ENCODE measurements at regions not wholly inside any gene's neighbourhood (a gene's known extent, or its start where the extent isn't known, plus 50 kb on each side); places are given as distances from the start of the nearest gene placed in this dataset.

- no peaks in the 10 kb centered on the region for H3K27me3 Mint-ChIP-seq
- no peak overlapping the region for H3K27ac Mint-ChIP-seq
- Histone ChIP-seq H3K27me3 (ENCODE audit: control insufficient read depth in 2 of 2, insufficient read depth in 2 of 2, low read length in 2 of 2) (no peaks in the 10 kb centered on the region), H3K4me1 (ENCODE audit: control insufficient read depth in 2 of 2, insufficient read depth in 2 of 2, low read length in 2 of 2) (no peaks in the 10 kb centered on the region), H3K27ac (ENCODE audit: low read depth, low read length) (no peak overlapping the region), H3K4me3 (ENCODE audit: low read length) (no peak overlapping the region), H3K9me3 (ENCODE audit: control insufficient read depth in 2 of 3, low read length in 3 of 3) (peaks cover 0 to 4% (median 0%) of the 10 kb centered on the region in 3 experiments), H3K36me3 (ENCODE audit: control insufficient read depth in 2 of 3, insufficient read depth in 3 of 3, low read length in 3 of 3) (no peaks in the 10 kb centered on the region)
- no peak for DNase-seq
- peaks cover 0 to 10% (median 0%) of the 10 kb centered on the region in 7 donors for H3K4me1 Mint-ChIP-seq
- CTCF ChIA-PET = no interaction called here
- POLR2A ChIA-PET = no interaction called here
- no peak for ATAC-seq
- no peak overlapping the region for H3K4me3 Mint-ChIP-seq
- H3K9me3 Mint-ChIP-seq = peaks cover 0 to 10% (median 0%) of the 10 kb centered on the region in 11 donors
- intact Hi-C loops (cut with micrococcal nuclease) = no loop called here
- H3K36me3 Mint-ChIP-seq = no peaks in the 10 kb centered on the region
These were observed 115.6 kb upstream of the HDAC4 start for GRCh38 chr2:239516286-239516953.

- Mint-ChIP-seq H3K36me3 (no peaks in the 10 kb centered on the region), H3K27me3 (no peaks in the 10 kb centered on the region), H3K4me3 (no peak overlapping the region), H3K9me3 (peaks cover 0 to 10% (median 0%) of the 10 kb centered on the region in 11 donors), H3K27ac (peak overlapping the region in 1 of 9 donors; percentile 54), H3K4me1 (peaks cover 0 to 10% (median 0%) of the 10 kb centered on the region in 7 donors)
- ChIA-PET CTCF (no interaction called here), POLR2A (no interaction called here)
- intact Hi-C loops (cut with micrococcal nuclease) = no loop called here
- DNase-seq (no peak), ATAC-seq (no peak)
- H3K36me3 ChIP-seq (ENCODE audit: control insufficient read depth in 2 of 3, insufficient read depth in 3 of 3, low read length in 3 of 3) = no peaks in the 10 kb centered on the region
- H3K4me1 ChIP-seq (ENCODE audit: control insufficient read depth in 2 of 2, insufficient read depth in 2 of 2, low read length in 2 of 2) = no peaks in the 10 kb centered on the region
- no peaks in the 10 kb centered on the region for H3K27me3 ChIP-seq (ENCODE audit: control insufficient read depth in 2 of 2, insufficient read depth in 2 of 2, low read length in 2 of 2)
- H3K27ac ChIP-seq (ENCODE audit: low read depth, low read length) = no peak overlapping the region
- peaks cover 0 to 4% (median 0%) of the 10 kb centered on the region in 3 experiments for H3K9me3 ChIP-seq (ENCODE audit: control insufficient read depth in 2 of 3, low read length in 3 of 3)
- no peak overlapping the region for H3K4me3 ChIP-seq (ENCODE audit: low read length)
These were observed 114.1 kb upstream of the HDAC4 start for GRCh38 chr2:239514754-239515530.

GRCh38 chr2:239512054-239512453 is 111.2 kb upstream of the HDAC4 start:
- H3K4me3 Mint-ChIP-seq = no peak overlapping the region
- no peaks in the 10 kb centered on the region for H3K36me3 Mint-ChIP-seq
- Histone ChIP-seq H3K4me1 (ENCODE audit: control insufficient read depth in 2 of 2, insufficient read depth in 2 of 2, low read length in 2 of 2) (no peaks in the 10 kb centered on the region), H3K9me3 (ENCODE audit: control insufficient read depth in 2 of 3, low read length in 3 of 3) (peaks cover 0 to 4% (median 0%) of the 10 kb centered on the region in 3 experiments), H3K27ac (ENCODE audit: low read depth, low read length) (no peak overlapping the region), H3K4me3 (ENCODE audit: low read length) (no peak overlapping the region), H3K36me3 (ENCODE audit: control insufficient read depth in 2 of 3, insufficient read depth in 3 of 3, low read length in 3 of 3) (no peaks in the 10 kb centered on the region), H3K27me3 (ENCODE audit: control insufficient read depth in 2 of 2, insufficient read depth in 2 of 2, low read length in 2 of 2) (no peaks in the 10 kb centered on the region)
- ChIA-PET POLR2A (no interaction called here), CTCF (no interaction called here)
- peaks cover 0 to 6% (median 0%) of the 10 kb centered on the region in 7 donors for H3K4me1 Mint-ChIP-seq
- H3K27ac Mint-ChIP-seq = no peak overlapping the region
- H3K27me3 Mint-ChIP-seq = no peaks in the 10 kb centered on the region
- ATAC-seq = no peak
- intact Hi-C loops (cut with micrococcal nuclease) = no loop called here
- H3K9me3 Mint-ChIP-seq = peaks cover 0 to 10% (median 0%) of the 10 kb centered on the region in 11 donors
- no peak for DNase-seq

GRCh38 chr2:239509373-239510143 is 108.7 kb upstream of the HDAC4 start:
- H3K27ac Mint-ChIP-seq = no peak overlapping the region

GRCh38 chr2:239508261-239508660 is 107.4 kb upstream of the HDAC4 start:
- intact Hi-C loops (cut with micrococcal nuclease) = no loop called here
- Mint-ChIP-seq H3K27me3 (no peaks in the 10 kb centered on the region), H3K4me3 (no peak overlapping the region), H3K36me3 (no peaks in the 10 kb centered on the region), H3K27ac (no peak overlapping the region), H3K4me1 (peaks cover 0 to 6% (median 0%) of the 10 kb centered on the region in 7 donors), H3K9me3 (peaks cover 0 to 10% (median 0%) of the 10 kb centered on the region in 11 donors)
- Histone ChIP-seq H3K4me1 (ENCODE audit: control insufficient read depth in 2 of 2, insufficient read depth in 2 of 2, low read length in 2 of 2) (no peaks in the 10 kb centered on the region), H3K36me3 (ENCODE audit: control insufficient read depth in 2 of 3, insufficient read depth in 3 of 3, low read length in 3 of 3) (no peaks in the 10 kb centered on the region), H3K27ac (ENCODE audit: low read depth, low read length) (no peak overlapping the region), H3K4me3 (ENCODE audit: low read length) (no peak overlapping the region), H3K9me3 (ENCODE audit: control insufficient read depth in 2 of 3, low read length in 3 of 3) (peaks cover 0 to 4% (median 0%) of the 10 kb centered on the region in 3 experiments), H3K27me3 (ENCODE audit: control insufficient read depth in 2 of 2, insufficient read depth in 2 of 2, low read length in 2 of 2) (no peaks in the 10 kb centered on the region)
- DNase-seq = no peak
- ATAC-seq = no peak
- ChIA-PET POLR2A (no interaction called here), CTCF (no interaction called here)

More at GRCh38 chr2:239509373-239510143, 108.7 kb upstream of the HDAC4 start:
- no peak overlapping the region for H3K4me3 Mint-ChIP-seq
- ChIA-PET CTCF (no interaction called here), POLR2A (no interaction called here)
- H3K9me3 Mint-ChIP-seq = peaks cover 0 to 10% (median 0%) of the 10 kb centered on the region in 11 donors
- ATAC-seq (no peak), DNase-seq (no peak)
- no peaks in the 10 kb centered on the region for H3K27me3 ChIP-seq (ENCODE audit: control insufficient read depth in 2 of 2, insufficient read depth in 2 of 2, low read length in 2 of 2)
- no peak overlapping the region for H3K4me3 ChIP-seq (ENCODE audit: low read length)
- H3K36me3 ChIP-seq (ENCODE audit: control insufficient read depth in 2 of 3, insufficient read depth in 3 of 3, low read length in 3 of 3) = no peaks in the 10 kb centered on the region
- H3K4me1 Mint-ChIP-seq = peaks cover 0 to 6% (median 0%) of the 10 kb centered on the region in 7 donors
- H3K9me3 ChIP-seq (ENCODE audit: control insufficient read depth in 2 of 3, low read length in 3 of 3) = peaks cover 0 to 4% (median 0%) of the 10 kb centered on the region in 3 experiments
- intact Hi-C loops (cut with micrococcal nuclease) = no loop called here
- no peaks in the 10 kb centered on the region for H3K27me3 Mint-ChIP-seq
- H3K27ac ChIP-seq (ENCODE audit: low read depth, low read length) = no peak overlapping the region
- H3K4me1 ChIP-seq (ENCODE audit: control insufficient read depth in 2 of 2, insufficient read depth in 2 of 2, low read length in 2 of 2) = no peaks in the 10 kb centered on the region
- no peaks in the 10 kb centered on the region for H3K36me3 Mint-ChIP-seq

- ChIA-PET POLR2A (no interaction called here), CTCF (no interaction called here)
- DNase-seq (no peak), ATAC-seq (no peak)
- Histone ChIP-seq H3K4me1 (ENCODE audit: control insufficient read depth in 2 of 2, insufficient read depth in 2 of 2, low read length in 2 of 2) (no peaks in the 10 kb centered on the region), H3K27me3 (ENCODE audit: control insufficient read depth in 2 of 2, insufficient read depth in 2 of 2, low read length in 2 of 2) (no peaks in the 10 kb centered on the region), H3K36me3 (ENCODE audit: control insufficient read depth in 2 of 3, insufficient read depth in 3 of 3, low read length in 3 of 3) (no peaks in the 10 kb centered on the region), H3K9me3 (ENCODE audit: control insufficient read depth in 2 of 3, low read length in 3 of 3) (peaks cover 0 to 4% (median 0%) of the 10 kb centered on the region in 3 experiments), H3K27ac (ENCODE audit: low read depth, low read length) (no peak overlapping the region), H3K4me3 (ENCODE audit: low read length) (no peak overlapping the region)
- H3K27ac Mint-ChIP-seq = no peak overlapping the region
- peaks cover 0 to 6% (median 0%) of the 10 kb centered on the region in 11 donors for H3K9me3 Mint-ChIP-seq
- no peak overlapping the region for H3K4me3 Mint-ChIP-seq
- no peaks in the 10 kb centered on the region for H3K36me3 Mint-ChIP-seq
- H3K27me3 Mint-ChIP-seq = no peaks in the 10 kb centered on the region
- intact Hi-C loops (cut with micrococcal nuclease) = no loop called here
- H3K4me1 Mint-ChIP-seq = peaks cover 0 to 6% (median 0%) of the 10 kb centered on the region in 7 donors
These were observed 106.9 kb upstream of the HDAC4 start for GRCh38 chr2:239507576-239508258.
